H9 (cell line): ENCODE measurements at regions not wholly inside any gene's neighbourhood (a gene's known extent, or its start where the extent isn't known, plus 50 kb on each side); places are given as distances from the start of the nearest gene placed in this dataset.

ENCODE experiments used
- DNase-seq: peaks from one replicate; pipeline ENCODE4 v3.0.0-alpha.2; 2017
- H2AFZ ChIP-seq: one replicate; pipeline ENCODE4 v1.6.1; 2013; ENCODE audit warnings: mild to moderate bottlenecking, low read length, control low read depth, moderate library complexity
- H2AK5ac ChIP-seq: 2 replicates; pipeline ENCODE4 v1.6.1; 2013; ENCODE audit warnings: low read length, control low read depth, mixed read lengths; ENCODE audit not compliant: insufficient read length
- H2BK120ac ChIP-seq: one replicate; pipeline ENCODE4 v1.6.1; 2013; ENCODE audit warnings: low read depth, mild to moderate bottlenecking, low read length, control low read depth, inconsistent platforms; ENCODE audit not compliant: poor library complexity, severe bottlenecking
- H2BK12ac ChIP-seq: 2 replicates; pipeline ENCODE4 v1.6.1; 2013; ENCODE audit warnings: low read length, control low read depth, mixed read lengths, low read depth; ENCODE audit not compliant: insufficient read length
- H2BK15ac ChIP-seq: 2 replicates; pipeline ENCODE4 v1.6.1; 2013; ENCODE audit warnings: low read depth, low read length, control low read depth
- H2BK20ac ChIP-seq: one replicate; pipeline ENCODE4 v1.6.1; 2013; ENCODE audit warnings: low read depth, mild to moderate bottlenecking, low read length, control low read depth, inconsistent platforms; ENCODE audit not compliant: poor library complexity, severe bottlenecking
- H2BK5ac ChIP-seq: 2 replicates; pipeline ENCODE4 v1.6.1; 2013; ENCODE audit warnings: low read length, control low read depth, mixed read lengths; ENCODE audit not compliant: insufficient read length
- H3K14ac ChIP-seq: 2 replicates; pipeline ENCODE4 v1.6.1; 2013; ENCODE audit warnings: low read length, control low read depth; ENCODE audit not compliant: insufficient read depth
- H3K18ac ChIP-seq: 2 replicates; pipeline ENCODE4 v1.6.1; 2013; ENCODE audit warnings: low read depth, mild to moderate bottlenecking, mixed read lengths, low read length, control low read depth; ENCODE audit not compliant: insufficient read length
- H3K23ac ChIP-seq: 2 replicates; pipeline ENCODE4 v1.6.1; 2013; ENCODE audit warnings: low read length, control low read depth, mixed read lengths, low read depth; ENCODE audit not compliant: insufficient read length
- H3K23me2 ChIP-seq: 2 replicates; pipeline ENCODE4 v1.6.1; 2013; ENCODE audit warnings: low read depth, mild to moderate bottlenecking, mixed read lengths, low read length, control low read depth; ENCODE audit not compliant: insufficient read length, poor library complexity, severe bottlenecking
- H3K27ac ChIP-seq: 2 replicates; pipeline ENCODE4 v1.5.1; 2013; ENCODE audit warnings: low read length, control low read depth, mixed read lengths, low read depth; ENCODE audit not compliant: insufficient read length
- H3K27me3 ChIP-seq: 2 replicates; pipeline ENCODE4 v1.6.1; 2013; ENCODE audit warnings: low read length, control low read depth, inconsistent platforms; ENCODE audit not compliant: insufficient read depth
- H3K4ac ChIP-seq: 2 replicates; pipeline ENCODE4 v1.6.1; 2013; ENCODE audit warnings: low read depth, mild to moderate bottlenecking, control low read depth, inconsistent platforms, low read length, moderate library complexity
- H3K4me1 ChIP-seq: 2 replicates; pipeline ENCODE4 v1.6.1; 2013; ENCODE audit warnings: low read length, control low read depth, inconsistent platforms; ENCODE audit not compliant: insufficient read depth
- H3K4me2 ChIP-seq: 2 replicates; pipeline ENCODE4 v1.6.1; 2013; ENCODE audit warnings: low read length, control low read depth, mixed read lengths; ENCODE audit not compliant: insufficient read length, insufficient read depth
- H3K56ac ChIP-seq: 2 replicates; pipeline ENCODE4 v1.6.1; 2013; ENCODE audit warnings: low read depth, mild to moderate bottlenecking, mixed read lengths, low read length, control low read depth; ENCODE audit not compliant: insufficient read length
- H3K79me1 ChIP-seq: 2 replicates; pipeline ENCODE4 v1.6.1; 2013; ENCODE audit warnings: low read depth, mild to moderate bottlenecking, moderate library complexity, low read length, control low read depth, inconsistent platforms; ENCODE audit not compliant: insufficient read depth, poor library complexity, severe bottlenecking
- H3K79me2 ChIP-seq: 2 replicates; pipeline ENCODE4 v1.6.1; 2013; ENCODE audit warnings: low read length, control low read depth, inconsistent platforms; ENCODE audit not compliant: insufficient read depth
- H3K9ac ChIP-seq: 2 replicates; pipeline ENCODE4 v1.6.1; 2013; ENCODE audit warnings: low read length, control low read depth, mixed read lengths; ENCODE audit not compliant: insufficient read length; ENCODE audit errors: extremely low read depth
- H3K9me3 ChIP-seq: one replicate; pipeline ENCODE4 v1.6.1; 2013; ENCODE audit warnings: low read depth, low read length, inconsistent platforms; ENCODE audit not compliant: control insufficient read depth
- H3T11ph ChIP-seq: one replicate; pipeline ENCODE4 v1.6.1; 2013; ENCODE audit warnings: mild to moderate bottlenecking, low read length, control low read depth, inconsistent platforms
- H4K20me1 ChIP-seq: one replicate; pipeline ENCODE4 v1.6.1; 2013; ENCODE audit not compliant: control insufficient read depth, insufficient read length, insufficient read depth
- H4K5ac ChIP-seq: 2 replicates; pipeline ENCODE4 v1.6.1; 2013; ENCODE audit warnings: low read depth, mild to moderate bottlenecking, mixed read lengths, low read length, control low read depth; ENCODE audit not compliant: insufficient read length
- H4K8ac ChIP-seq: replicated peaks from 2 replicates; pipeline ENCODE4 v1.6.1; 2013; ENCODE audit warnings: low read length, control low read depth, mixed read lengths, low read depth; ENCODE audit not compliant: insufficient read length
- H4K91ac ChIP-seq: 2 replicates; pipeline ENCODE4 v1.6.1; 2013; ENCODE audit warnings: low read depth, mild to moderate bottlenecking, moderate library complexity, mixed read lengths, low read length, control low read depth; ENCODE audit not compliant: insufficient read length
- H3K27ac Mint-ChIP-seq, 3 experiments: 2 replicates in 2 of 3; 3 replicates in 1 of 3; pipeline ENCODE4 v1.8.0; 2020 to 2021; ENCODE audit warnings: mixed read lengths in 3 of 3, mild to moderate bottlenecking in 1 of 3, moderate library complexity in 1 of 3
- H3K27me3 Mint-ChIP-seq: 2 replicates; pipeline ENCODE4 v1.8.0; 2021; ENCODE audit warnings: low read depth, mild to moderate bottlenecking, moderate library complexity, mixed read lengths
- H3K36me3 Mint-ChIP-seq, 3 experiments: 2 replicates in 2 of 3; 3 replicates in 1 of 3; pipeline ENCODE4 v1.8.0; 2020 to 2021; ENCODE audit warnings: low read depth in 3 of 3, mixed read lengths in 3 of 3; ENCODE audit not compliant: insufficient read depth in 1 of 3
- H3K4me1 Mint-ChIP-seq, 2 experiments: 2 replicates each; pipeline ENCODE4 v1.8.0; 2020; ENCODE audit warnings: mixed read lengths in 2 of 2
- H3K4me3 Mint-ChIP-seq, 2 experiments: 2 replicates in 1 of 2; 3 replicates in 1 of 2; pipeline ENCODE4 v1.8.0; 2020 to 2021; ENCODE audit warnings: mild to moderate bottlenecking in 2 of 2, mixed read lengths in 2 of 2, moderate library complexity in 1 of 2
- H3K9me3 Mint-ChIP-seq, 2 experiments: 2 replicates in 1 of 2; 3 replicates in 1 of 2; pipeline ENCODE4 v1.8.0; 2020; ENCODE audit warnings: mild to moderate bottlenecking in 2 of 2, mixed read lengths in 2 of 2, moderate library complexity in 1 of 2
- WGBS: extraction: QIAGEN DNeasy Blood & Tissue Kit; methylation state at CpG from one replicate; pipeline ENCODE4 v1.1.7; 2013; ENCODE audit warnings: missing lambda C conversion rate, low lambda C conversion rate, mixed read lengths; ENCODE audit not compliant: insufficient read length; ENCODE audit errors: extremely low coverage; 5-methylcytosine and 5-hydroxymethylcytosine counted together
- TF ChIP-seq, protein P1 (sequence below): fragments of 200-600 bp; sonication (generic); conservative IDR thresholded peaks from 3 replicates; pipeline ENCODE4 v1.8.0; 2021; ENCODE audit warnings: antibody characterized with exemption, mild to moderate bottlenecking

GRCh38 chr6:11878029-11878428 lies 99.4 kb upstream of the ADTRP start:
- Histone ChIP-seq H3T11ph (no peak overlapping the region), H3K23ac (no peak overlapping the region), H3K56ac (no peak overlapping the region), H2BK12ac (no peak overlapping the region), H3K9ac (no peak overlapping the region), H2BK15ac (no peak overlapping the region), H3K4ac (no peak overlapping the region), H3K23me2 (no peaks in the 10 kb centered on the region), H2BK5ac (no peak overlapping the region), H3K4me2 (no peak overlapping the region), H2BK20ac (no peak overlapping the region), H4K20me1 (no peaks in the 10 kb centered on the region), H2BK120ac (no peak overlapping the region), H4K5ac (no peak overlapping the region), H2AK5ac (no peak overlapping the region), H3K79me2 (no peaks in the 10 kb centered on the region), H3K14ac (no peak overlapping the region), H3K18ac (no peak overlapping the region), H3K9me3 (peaks cover 8% of the 10 kb centered on the region), H4K91ac (no peak overlapping the region), H3K27me3 (no peaks in the 10 kb centered on the region), H4K8ac (no peak overlapping the region), H3K27ac (no peak overlapping the region), H3K79me1 (no peaks in the 10 kb centered on the region), H2AFZ (no peak overlapping the region), H3K4me1 (peaks cover 3% of the 10 kb centered on the region; the same call in 1 of the 2 replicates)
- no peak overlapping the region for H3K4me3 Mint-ChIP-seq
- no CpG with 5 or more reads among the region's 3 CpGs for WGBS
- TF ChIP-seq, protein P1, sequence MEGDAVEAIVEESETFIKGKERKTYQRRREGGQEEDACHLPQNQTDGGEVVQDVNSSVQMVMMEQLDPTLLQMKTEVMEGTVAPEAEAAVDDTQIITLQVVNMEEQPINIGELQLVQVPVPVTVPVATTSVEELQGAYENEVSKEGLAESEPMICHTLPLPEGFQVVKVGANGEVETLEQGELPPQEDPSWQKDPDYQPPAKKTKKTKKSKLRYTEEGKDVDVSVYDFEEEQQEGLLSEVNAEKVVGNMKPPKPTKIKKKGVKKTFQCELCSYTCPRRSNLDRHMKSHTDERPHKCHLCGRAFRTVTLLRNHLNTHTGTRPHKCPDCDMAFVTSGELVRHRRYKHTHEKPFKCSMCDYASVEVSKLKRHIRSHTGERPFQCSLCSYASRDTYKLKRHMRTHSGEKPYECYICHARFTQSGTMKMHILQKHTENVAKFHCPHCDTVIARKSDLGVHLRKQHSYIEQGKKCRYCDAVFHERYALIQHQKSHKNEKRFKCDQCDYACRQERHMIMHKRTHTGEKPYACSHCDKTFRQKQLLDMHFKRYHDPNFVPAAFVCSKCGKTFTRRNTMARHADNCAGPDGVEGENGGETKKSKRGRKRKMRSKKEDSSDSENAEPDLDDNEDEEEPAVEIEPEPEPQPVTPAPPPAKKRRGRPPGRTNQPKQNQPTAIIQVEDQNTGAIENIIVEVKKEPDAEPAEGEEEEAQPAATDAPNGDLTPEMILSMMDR: no peak
- peaks cover 2% of the 10 kb centered on the region; the same call in 1 of the 2 replicates for H3K27me3 Mint-ChIP-seq
- peaks cover 16% of the 10 kb centered on the region in 2 experiments for H3K4me1 Mint-ChIP-seq
- H3K27ac Mint-ChIP-seq: no peak overlapping the region; a peak in 1 of 7 replicates
- peaks cover 11 to 29% (median 12%) of the 10 kb centered on the region in 3 experiments for H3K36me3 Mint-ChIP-seq
- no peak for DNase-seq
- peaks cover 23 to 29% of the 10 kb centered on the region in 2 experiments for H3K9me3 Mint-ChIP-seq
